Adrenal gland (tissue), 9 donors: ENCODE measurements at regions not wholly inside any gene's neighbourhood (a gene's known extent, or its start where the extent isn't known, plus 50 kb on each side); places are given as distances from the start of the nearest gene placed in this dataset.

Experiments
- DNase-seq, 7 donors: peaks; one replicate each; pipeline ENCODE4 v3.0.0-alpha.2; 2019 to 2020
- H3K27ac ChIP-seq, 5 donors: fragments of 200-600 bp; sonication (generic) in 4 of 5; 1 replicate in 3 of 5; 2 replicates in 2 of 5; pipeline versions ENCODE4 v1.5.1 to v1.8.0; 2016 to 2020; ENCODE audit warnings: mild to moderate bottlenecking in 1 of 5
- H3K27me3 ChIP-seq: fragments of 200-600 bp; 2 replicates; pipeline ENCODE4 v1.8.0; 2021
- H3K36me3 ChIP-seq, 2 donors: fragments of 200-600 bp; replicated peaks in 1 of 2; 1 replicate in 1 of 2; 2 replicates in 1 of 2; pipeline versions ENCODE4 v1.5.1 to v1.8.0; 2018 to 2022
- H3K4me1 ChIP-seq, 2 donors: fragments of 200-600 bp; replicated peaks in 1 of 2; 1 replicate in 1 of 2; 2 replicates in 1 of 2; pipeline versions ENCODE4 v1.5.1 to v1.8.0; 2018 to 2021
- H3K4me3 ChIP-seq, 4 donors: fragments of 200-600 bp; sonication (generic) in 3 of 4; one replicate each; pipeline ENCODE4 v1.5.1; 2016 to 2018
- H3K9me3 ChIP-seq, 3 donors: fragments of 200-600 bp; sonication (generic) in 1 of 3; replicated peaks in 1 of 3; 1 replicate in 2 of 3; 2 replicates in 1 of 3; pipeline versions ENCODE4 v1.5.1 to v1.8.0; 2016 to 2021
- CTCF ChIP-seq, 6 experiments: fragments of 450-650 bp in 4 of 6; fragments of 200-600 bp in 2 of 6; sonication (generic) in 1 of 6; IDR thresholded peaks; 1 replicate in 5 of 6; 2 replicates in 1 of 6; pipeline versions ENCODE4 v1.5.1 to v1.8.0; 2016 to 2021; ENCODE audit warnings: antibody characterized with exemption in 6 of 6, mild to moderate bottlenecking in 2 of 6, moderate library complexity in 1 of 6
- POLR2A ChIP-seq, 2 donors: fragments of 450-650 bp; IDR thresholded peaks; one replicate each; pipeline ENCODE4 v1.6.1; 2017; ENCODE audit warnings: antibody characterized with exemption in 2 of 2, mild to moderate bottlenecking in 2 of 2, moderate library complexity in 1 of 2
- WGBS, 4 donors: extraction: QIAGEN DNeasy Blood & Tissue Kit in 2 of 4; methylation state at CpG; one replicate each; pipeline versions ENCODE4 v1.1.5 to v1.1.7; 2013 to 2017; 5-methylcytosine and 5-hydroxymethylcytosine counted together
- intact Hi-C, 2 donors: fragments of 100-400 bp; cut with DNase I; formaldehyde crosslinking; loops; one replicate each; pipeline versions ENCODE4 v1.14.1 to v1.15.0; 2022 to 2023
- donor health status: healthy with polysubstance abuse.
- donor health status: Bipolar disorder and iron deficiency.
- donor health status: DM: yes; HTN: yes; CAD: no.
- donor health status: DM: no; HTN: no; CAD: no.
- donor health status: DM: no; HTN: no; CAD: no.

- H3K4me3 ChIP-seq = peak overlapping the region in 1 of 4 donors; percentile 4
- H3K27me3 ChIP-seq = no peaks in the 10 kb centered on the region
- no peaks in the 10 kb centered on the region for H3K9me3 ChIP-seq
- no peaks in the 10 kb centered on the region for H3K36me3 ChIP-seq
- intact Hi-C loops = no loop called here
- H3K27ac ChIP-seq = no peak overlapping the region
- no peak for DNase-seq
- H3K4me1 ChIP-seq = no peaks in the 10 kb centered on the region
- TF ChIP-seq POLR2A (IDR thresholded peaks at IDR 0.05) (no peak), CTCF (IDR thresholded peaks at IDR 0.05) (no peak)
- 64 to 74% (median 69%) methylated on average over 5 of the region's 5 CpGs for WGBS, 4 donors
Observed at GRCh38 chr5:27403243-27403882, 365.0 kb upstream of the CDH9 start.

- intact Hi-C loops = no loop called here
- Histone ChIP-seq H3K27ac (no peak overlapping the region), H3K9me3 (no peaks in the 10 kb centered on the region), H3K36me3 (no peaks in the 10 kb centered on the region), H3K27me3 (no peaks in the 10 kb centered on the region), H3K4me3 (no peak overlapping the region), H3K4me1 (no peaks in the 10 kb centered on the region)
- TF ChIP-seq POLR2A (IDR thresholded peaks at IDR 0.05) = no peak
- no peak for TF ChIP-seq CTCF (IDR thresholded peaks at IDR 0.05)
- WGBS, 4 donors = 77 to 88% (median 80%) methylated on average over 3 of the region's 3 CpGs
- no peak for DNase-seq
Observed at GRCh38 chr5:27402828-27403227, 364.4 kb upstream of the CDH9 start.

GRCh38 chr5:27396998-27397397 is 358.6 kb upstream of the CDH9 start:
- no peaks in the 10 kb centered on the region for H3K4me1 ChIP-seq
- H3K27ac ChIP-seq = no peak overlapping the region
- no peak for DNase-seq
- no peaks in the 10 kb centered on the region for H3K36me3 ChIP-seq
- H3K4me3 ChIP-seq = no peak overlapping the region
- no peak for TF ChIP-seq CTCF (IDR thresholded peaks at IDR 0.05)
- no peak for TF ChIP-seq POLR2A (IDR thresholded peaks at IDR 0.05)
- intact Hi-C loops = no loop called here
- H3K27me3 ChIP-seq = no peaks in the 10 kb centered on the region
- no peaks in the 10 kb centered on the region for H3K9me3 ChIP-seq
- WGBS, 4 donors = 82 to 87% (median 84%) methylated on average over 9 of the region's 9 CpGs

- Histone ChIP-seq H3K27ac (no peak overlapping the region), H3K27me3 (no peaks in the 10 kb centered on the region), H3K9me3 (no peaks in the 10 kb centered on the region), H3K4me1 (no peaks in the 10 kb centered on the region), H3K4me3 (no peak overlapping the region), H3K36me3 (no peaks in the 10 kb centered on the region)
- 49 to 51% (median 51%) methylated on average over 1 of the region's 1 CpG for WGBS, 4 donors
- intact Hi-C loops = no loop called here
- no peak for DNase-seq
- TF ChIP-seq POLR2A (IDR thresholded peaks at IDR 0.05) (no peak), CTCF (IDR thresholded peaks at IDR 0.05) (no peak)
Observed at GRCh38 chr5:27392716-27393115, 354.3 kb upstream of the CDH9 start.
